Colon (tissue), 2 donors: ENCODE measurements at regions not wholly inside any gene's neighbourhood (a gene's known extent, or its start where the extent isn't known, plus 50 kb on each side); places are given as distances from the start of the nearest gene placed in this dataset.

ENCODE experiments used
- FAIRE-seq: peaks from 2 replicates; lab custom pipeline; 2012; peaks lifted over from hg19 to GRCh38; lab: Jason Lieb, UNC
- donor health status: control.
- donor health status: control.

DNA sequence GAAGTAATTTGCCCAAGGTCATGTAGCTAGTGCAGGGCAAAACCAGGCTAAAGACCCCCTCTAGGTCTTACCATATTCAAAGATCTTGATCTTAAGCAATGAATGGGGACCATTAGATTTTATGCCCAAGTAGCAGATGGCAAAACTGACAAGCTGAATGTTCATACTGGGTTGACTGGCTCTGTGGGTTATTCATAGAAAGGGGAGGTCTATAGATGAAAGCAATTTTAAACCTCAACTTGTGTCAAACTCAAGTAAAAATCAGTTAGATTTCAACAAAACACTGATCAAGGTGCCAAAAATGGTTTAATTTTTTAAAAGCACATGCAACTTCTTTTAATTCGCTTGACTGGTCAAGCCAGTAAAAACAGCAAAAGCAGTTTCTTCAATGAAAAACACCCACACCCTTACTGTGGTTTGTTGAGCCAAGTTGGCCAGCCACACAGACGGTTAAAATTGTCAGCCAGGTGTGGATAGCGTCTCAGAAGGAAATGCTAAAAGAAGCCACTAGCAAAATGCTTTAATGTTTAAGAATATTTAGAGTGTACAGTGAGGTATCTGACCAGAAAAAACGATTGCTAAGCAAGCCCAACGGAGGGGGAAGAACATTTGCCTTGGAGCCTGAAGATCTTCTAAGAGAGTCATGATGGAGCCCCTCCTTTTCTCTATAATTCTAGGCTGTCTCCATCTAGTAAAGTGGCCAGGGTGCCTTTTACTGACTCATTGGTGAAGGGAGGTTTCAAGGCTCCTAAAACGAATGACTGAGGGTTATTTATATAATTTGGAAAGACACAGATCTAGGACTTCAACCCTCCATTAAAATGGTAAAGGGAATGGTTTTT is 539.6 kb upstream of the CLINT1 start:
- FAIRE-seq, result no peak

DNA sequence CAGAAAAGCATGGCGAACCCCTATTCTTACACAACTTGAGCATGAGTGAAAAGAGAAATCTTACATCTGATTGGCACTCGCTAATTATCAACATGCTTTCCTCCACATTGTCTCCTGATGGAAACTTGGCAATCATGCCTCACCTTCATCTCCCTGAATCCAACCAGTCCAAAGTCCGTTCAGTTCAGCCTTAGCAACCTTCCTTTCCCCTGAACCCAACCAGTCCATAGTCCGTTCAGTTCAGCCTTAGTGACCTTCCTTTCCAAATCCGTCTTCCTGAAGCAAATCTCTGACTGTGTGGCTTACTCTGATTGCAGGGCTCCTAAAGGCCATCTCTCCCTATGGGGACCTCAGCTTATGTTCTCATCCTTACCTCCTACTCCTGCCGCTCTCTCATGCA is 538.3 kb upstream of the CLINT1 start:
- FAIRE-seq, result no peak

DNA sequence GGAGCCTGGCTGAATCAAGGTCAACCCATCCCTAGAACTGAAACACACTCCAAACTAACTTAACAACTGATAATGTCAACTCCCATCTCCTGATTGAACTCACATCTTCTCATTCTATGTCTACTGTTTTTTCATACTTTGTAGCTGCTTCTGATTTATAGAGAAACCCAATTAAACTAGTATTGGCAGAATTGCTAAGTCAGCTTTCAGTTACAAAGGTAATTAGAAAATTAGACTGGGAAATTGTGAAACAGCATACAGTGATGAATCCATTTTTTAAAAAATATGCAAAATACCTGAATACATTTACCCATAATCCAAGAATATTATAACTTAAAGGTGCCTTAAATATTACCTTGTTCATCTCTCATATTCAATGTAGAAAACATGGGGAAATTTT is 535.2 kb upstream of the CLINT1 start:
- FAIRE-seq, result no peak

DNA sequence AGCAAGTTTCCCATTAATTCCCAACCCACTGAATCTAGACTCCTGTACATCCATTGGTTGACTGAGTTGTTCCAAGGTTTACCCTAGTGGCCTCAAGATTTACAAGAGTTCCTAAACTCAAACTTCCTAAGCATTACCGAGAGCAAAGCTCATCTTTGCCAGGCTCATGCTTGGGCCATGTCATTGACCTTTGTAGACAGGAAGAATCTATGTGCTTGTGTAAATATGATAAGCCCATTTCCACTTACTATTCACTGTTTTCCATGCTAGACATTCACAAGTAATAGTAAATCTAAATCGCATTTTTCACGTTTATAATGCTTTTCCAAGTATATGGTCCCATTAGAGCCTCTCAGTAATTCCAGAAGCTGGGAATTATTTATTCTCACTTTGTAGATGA is 534.5 kb upstream of the CLINT1 start:
- no peak for FAIRE-seq

DNA sequence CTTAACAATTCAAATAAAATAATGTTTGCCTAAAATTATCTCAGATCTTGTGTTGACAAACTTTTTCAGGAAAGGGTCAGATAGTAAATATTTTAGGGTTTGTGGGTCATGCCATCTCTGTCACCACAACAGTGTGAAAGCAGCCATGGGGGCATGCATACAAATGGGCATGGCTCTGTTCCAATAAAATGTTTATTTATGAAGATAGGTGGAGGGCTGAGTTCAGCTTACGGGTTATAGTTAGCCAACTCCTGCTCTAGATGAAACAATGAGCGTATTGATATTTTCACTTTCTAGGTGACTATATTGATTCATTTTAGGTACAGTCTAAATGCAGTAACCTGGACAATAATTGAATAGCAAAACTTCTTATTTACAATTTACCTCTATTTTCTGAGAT is 533.8 kb upstream of the CLINT1 start:
- no peak for FAIRE-seq

DNA sequence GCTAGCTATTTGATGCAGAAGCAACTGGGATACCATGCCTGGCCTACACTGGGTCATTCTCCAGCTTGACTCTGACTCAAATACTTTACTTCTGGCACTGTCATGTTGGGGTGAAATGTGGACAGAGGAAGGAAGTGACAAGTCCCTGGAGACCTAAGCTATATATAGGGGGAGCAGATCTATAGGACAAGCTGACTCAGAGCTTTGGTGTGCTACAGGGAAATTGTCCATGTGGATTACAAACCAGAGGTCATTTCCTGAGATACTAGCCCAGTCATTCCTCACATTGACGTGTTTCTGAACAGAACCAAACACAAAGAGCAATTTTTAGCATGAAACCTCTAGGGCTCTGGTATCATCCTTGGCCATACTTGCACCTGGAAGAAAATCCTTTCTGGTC is 531.6 kb upstream of the CLINT1 start:
- FAIRE-seq, result no peak

DNA sequence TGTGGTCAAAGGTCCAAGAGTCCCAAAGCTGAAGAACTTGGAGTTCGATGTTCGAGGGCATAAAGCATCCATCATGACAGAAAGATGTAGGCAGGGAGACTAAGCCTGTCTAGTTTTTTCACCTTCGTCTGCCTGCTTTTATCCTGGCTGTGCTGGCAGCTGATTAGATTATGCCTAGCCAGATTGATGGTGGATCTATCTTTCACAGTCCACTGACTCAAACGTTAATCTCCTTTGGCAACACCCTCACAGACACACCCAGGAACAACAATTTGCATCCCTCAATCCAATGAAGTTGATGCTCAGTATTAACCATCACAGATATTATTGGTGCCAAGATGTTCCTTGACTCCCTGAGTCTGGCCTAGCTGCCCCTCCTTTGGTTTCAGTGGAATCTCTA is 530.8 kb upstream of the CLINT1 start:
- no peak for FAIRE-seq

DNA sequence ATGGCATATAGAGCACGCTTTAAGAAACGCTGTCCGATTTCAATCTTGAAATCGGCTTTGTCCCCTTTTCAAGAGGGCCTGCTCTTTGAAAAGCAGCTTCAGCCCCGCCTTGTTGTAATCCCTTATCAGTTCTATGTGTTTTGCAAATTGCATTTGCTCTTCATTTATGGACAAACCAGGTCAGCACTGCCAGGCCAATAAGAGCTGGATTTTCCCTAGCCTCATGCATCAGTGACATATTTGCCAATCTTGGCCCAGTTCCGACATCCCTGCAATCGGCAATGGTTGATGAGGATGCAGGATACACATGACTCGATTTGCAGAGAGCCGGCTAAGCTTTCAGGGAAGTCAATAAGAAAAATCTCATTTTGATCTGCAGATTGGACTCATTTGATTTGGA is 529.1 kb upstream of the CLINT1 start:
- no peak for FAIRE-seq

DNA sequence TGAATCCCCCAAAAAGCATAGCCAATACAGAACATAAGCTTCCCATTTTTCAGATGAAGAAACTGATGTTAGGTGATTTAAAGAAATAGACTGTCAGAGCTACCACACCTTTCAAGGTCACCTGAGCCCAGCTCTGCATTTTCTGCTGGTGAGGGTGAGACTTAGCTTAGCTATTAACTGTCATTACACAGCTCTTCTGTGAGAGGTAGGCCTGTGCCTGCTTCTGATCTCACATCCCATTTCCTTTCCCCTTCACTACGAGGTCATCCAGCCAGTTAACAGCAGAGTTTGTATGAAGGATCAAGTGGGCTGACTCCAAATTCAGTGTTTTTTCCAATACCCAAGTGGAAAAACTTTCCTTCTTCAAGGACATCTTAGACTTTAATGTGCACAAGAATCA is 528.6 kb upstream of the CLINT1 start:
- no peak for FAIRE-seq

DNA sequence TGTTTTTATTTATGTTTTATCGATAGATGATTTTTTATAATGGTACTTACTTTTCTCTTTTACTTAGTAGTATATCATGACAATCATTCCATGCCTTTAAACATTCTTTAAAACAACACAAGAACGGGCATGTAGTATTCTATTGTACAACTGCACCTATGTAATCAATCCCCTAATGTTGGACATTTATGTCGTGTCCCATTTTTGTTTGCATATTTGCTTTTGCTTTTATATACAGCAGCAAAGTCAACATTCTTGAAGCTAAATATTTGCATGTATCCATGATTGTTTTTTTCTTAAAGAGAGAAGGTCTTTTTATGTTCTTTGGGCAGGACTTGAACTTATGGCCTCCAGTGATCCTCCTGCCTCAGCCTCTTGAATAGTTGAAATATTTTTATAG is 527.0 kb upstream of the CLINT1 start:
- no peak for FAIRE-seq

DNA sequence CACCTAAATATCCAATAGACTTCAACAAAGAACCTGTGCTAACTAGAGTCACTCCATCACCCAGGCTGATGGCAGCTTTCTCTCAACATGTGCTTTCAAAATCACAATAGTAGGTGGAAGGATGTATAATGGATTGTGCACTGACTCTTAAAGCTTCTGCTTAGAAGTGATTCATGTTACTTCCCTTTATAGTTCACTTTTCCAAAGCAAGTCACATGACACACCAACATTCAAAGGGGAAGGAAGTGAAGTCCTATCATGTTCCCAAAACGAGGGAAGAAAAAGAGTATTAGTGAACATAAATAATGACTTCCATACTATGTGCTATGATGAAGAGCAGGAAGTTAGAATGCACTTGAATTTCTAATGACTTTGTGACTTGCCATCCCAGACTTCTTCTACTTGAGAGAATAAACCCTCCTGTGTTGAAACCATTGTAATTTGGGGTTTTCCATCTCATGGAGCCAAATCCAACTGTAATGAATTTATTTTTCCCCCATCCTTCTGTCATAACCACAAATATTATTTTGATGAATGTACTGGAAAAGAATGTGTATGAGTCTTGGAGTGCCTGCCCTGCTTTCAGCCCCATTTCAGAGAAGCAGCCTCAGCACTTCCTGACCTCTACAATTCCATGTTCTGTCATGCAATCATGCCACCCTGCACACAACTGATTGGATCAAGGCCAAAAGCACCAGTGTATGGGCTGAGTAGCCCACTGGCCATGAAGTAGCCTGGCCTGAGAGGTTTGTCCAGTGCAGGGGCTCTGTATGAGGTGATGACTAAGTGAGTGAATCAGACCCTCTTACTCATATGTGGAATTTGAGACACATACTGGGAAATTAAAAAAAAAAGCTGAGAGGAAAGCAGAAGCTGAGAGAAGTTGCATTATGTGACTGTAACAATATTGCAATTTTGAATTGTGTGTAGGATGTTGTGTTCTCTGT is 525.9 kb upstream of the CLINT1 start:
- FAIRE-seq, result no peak

DNA sequence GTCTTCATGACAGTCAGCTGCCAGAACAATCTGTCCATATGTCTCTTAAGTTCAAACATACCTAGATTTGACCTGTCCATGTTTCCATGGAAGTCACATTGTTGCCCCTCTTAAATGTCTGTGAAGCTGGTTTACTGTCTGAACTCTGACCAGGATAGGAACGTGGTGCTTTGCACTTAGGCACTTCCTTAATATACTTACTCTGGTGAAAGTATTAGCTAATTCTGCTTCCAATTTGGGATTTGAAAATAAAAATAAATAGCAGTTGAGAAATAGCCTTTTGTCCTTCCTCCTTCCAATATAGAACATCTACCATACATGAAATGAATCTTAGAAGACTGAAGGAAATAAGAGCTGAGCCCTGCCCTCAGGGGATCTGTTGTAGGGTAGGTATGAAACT is 524.5 kb upstream of the CLINT1 start:
- FAIRE-seq, result no peak

DNA sequence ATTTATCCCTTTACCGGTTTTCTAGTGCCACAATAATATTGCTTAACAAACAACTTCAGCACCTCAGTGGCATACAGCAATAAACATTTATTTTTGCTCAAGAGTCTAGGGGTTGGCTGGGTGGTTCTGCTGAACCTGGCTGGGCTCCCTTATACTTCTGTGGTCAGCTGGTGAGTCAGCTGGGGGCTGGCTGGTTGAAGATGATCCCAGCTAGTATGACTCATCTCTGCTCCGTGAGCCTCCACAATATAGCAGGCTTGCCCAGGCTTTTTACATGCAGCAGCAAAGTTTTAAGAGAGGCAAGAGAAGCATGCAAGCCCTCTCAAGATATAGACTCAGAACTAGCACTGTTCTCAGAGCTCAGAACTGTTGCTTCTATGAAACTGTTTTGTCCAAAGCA is 523.5 kb upstream of the CLINT1 start:
- no peak for FAIRE-seq

DNA sequence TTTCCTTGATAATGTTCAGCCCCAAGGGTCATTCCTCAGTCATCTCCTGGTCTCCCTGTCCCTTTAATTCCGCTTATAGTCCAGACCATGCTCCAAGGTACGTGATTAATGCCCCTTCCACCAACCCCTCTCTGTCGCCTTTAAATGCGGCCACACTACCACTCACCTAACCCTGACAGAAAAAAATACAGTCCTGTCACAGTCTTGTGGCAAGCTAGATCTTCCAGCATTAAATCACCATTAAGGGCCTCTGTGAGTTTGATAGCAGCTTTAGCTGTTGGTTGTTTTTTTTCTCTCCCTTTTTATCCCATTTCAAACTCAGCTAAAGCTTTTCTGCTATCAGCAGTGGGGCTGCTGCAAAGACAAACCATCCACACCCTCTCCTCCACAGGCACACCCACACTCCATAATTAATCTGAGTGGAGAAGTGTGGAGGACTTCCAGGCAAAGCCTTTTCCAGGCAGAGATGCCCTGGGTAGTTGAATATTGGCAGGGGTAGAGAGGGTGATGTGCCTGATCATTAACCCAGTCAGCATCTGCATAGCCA is 522.7 kb upstream of the CLINT1 start:
- no peak for FAIRE-seq

DNA sequence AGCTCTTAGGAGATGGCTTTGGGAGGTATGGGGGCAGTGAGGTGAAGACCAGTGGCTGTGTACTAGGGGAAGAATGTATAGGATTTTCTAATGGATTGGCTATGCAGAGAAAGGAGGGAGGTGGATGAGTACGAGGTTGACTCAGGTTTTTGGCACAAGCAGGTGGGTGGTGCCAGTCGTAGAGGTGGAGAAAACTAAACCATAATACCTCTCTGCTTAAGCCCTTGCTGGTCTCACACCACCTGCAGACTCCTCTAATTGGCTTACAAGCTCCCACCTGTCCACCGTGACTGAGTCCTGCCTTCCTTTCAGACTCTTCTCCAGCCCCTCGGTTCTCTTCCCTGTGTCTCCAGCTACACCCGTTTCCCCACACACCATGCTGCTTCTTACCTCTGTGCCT is 521.7 kb upstream of the CLINT1 start:
- FAIRE-seq, result no peak

DNA sequence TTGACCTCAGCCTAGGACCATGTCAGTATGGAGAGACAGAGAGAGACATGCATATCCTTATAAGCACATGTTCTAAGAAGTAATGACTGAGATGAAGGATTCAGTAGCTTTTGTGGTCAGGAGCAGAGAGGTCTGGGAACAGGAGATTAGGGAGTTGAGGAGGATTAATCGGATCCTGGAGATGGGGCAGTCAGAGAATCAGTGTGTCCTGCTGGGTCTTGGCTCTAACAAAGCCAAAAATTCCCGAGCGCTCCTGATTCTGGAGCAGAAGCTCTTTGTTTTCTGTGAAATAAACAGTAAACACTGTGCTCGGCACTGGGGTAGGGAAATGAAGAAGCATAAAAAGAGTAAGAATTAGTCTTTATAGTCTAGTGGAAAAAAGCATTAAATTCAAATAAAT is 520.0 kb upstream of the CLINT1 start:
- FAIRE-seq, result no peak

DNA sequence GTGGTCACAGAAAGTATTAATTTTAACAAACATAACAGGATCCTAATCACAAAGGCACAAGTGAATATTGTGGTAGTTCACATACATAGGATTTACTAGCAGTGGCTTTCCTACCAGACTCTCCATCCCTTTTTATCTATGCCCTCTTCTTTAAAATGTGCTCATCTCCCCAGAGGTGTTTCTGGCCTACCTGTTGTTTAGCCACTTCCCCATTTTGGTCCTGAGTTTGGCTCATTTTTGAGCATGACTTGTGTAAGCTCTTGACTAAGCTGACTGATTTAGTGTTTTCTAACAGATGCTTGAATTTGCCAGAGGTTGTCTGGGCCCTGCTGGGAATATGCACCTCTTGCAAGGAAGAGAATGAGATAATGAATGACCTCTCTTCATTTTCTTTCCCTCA is 517.7 kb upstream of the CLINT1 start:
- no peak for FAIRE-seq

DNA sequence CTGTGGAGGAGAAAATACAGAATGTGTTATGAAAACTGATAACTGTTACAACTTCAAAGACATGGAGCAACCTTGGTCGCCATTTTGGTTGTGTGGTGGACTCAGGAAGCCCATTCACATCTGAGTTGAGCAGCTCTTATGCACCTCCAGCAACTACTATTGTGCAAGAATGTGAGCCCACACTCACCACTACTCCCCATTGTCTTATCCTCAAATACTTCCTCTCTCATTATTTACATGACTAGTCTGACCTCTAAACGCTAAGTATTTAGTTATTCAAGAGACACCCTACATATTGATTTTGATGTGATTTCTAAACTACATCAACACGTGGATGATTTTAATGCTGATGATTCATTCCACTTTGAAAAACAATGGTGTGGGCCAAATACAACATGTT is 516.6 kb upstream of the CLINT1 start:
- FAIRE-seq, result no peak

DNA sequence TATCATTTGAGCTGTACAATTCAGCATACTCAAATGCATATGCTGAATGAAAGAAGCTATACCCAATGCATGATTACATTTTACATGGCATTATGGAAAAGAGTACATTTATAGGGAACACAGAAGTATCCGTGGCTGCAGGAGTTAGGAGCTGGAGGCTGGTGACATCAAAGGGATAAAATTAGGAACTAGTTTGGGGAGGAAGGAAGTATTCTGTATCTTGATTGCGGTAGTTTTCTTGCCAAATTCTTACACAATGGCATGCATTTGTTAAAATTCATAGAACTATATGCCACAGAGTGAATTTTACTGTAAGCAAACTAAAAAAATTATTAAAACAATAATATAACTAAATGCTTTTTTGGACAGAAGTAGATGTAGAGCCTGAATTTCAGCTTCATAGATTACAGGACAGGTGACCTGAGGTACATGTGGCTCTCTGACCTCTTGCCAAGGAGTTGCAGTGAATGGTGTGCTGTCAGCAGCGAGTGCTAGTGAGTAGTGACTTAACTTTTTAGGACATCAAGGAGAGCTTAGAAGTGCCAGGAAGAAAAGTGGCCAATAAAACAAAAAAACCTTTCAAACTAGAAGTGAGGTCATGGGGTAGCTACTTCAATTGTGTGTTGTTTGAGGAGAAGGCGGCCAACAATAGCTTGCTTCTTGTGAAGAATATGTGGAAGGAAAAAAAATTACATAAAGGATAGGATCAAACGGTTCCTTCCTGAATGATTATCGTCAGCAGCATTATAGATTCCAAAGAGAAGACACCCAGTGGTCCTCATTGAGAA is 514.9 kb upstream of the CLINT1 start:
- no peak for FAIRE-seq

DNA sequence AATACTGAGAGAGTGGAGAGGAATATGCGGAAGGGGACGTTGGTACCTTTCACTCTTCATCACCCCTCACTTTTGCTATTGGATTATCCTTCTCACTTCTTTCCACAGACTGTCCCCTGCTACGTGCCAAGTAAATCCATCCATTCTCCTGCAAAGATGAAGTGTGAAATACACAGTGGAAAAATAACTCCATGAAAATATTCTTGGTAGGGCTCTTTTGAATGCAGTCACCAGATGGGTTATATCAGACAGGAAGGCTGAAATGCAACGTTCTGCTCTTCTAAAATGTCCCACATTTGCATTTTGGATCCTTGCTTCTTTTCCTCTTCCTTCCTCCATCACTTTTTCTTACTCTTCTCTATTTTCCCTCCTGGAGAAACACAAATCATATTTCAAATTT is 510.3 kb upstream of the CLINT1 start:
- FAIRE-seq, result no peak

DNA sequence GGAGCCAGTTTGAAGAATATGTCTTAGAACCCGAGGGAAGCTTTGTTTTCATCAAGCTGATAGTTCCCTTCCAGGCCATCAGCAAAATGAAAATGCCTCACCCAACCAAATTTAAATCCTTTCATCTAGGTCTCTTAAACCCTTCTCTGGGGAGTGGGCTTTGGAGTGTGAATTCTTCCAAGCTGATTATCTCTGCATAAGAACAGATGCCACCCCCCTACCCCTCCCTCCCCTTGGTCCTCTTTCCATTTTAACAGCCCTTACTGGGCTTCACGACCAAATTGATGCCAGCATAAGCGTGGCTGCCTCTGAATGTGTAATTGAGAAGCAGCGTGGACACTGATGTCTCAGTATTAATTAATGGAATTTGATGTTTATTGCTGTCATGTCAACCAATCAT is 509.7 kb upstream of the CLINT1 start:
- FAIRE-seq, result no peak

DNA sequence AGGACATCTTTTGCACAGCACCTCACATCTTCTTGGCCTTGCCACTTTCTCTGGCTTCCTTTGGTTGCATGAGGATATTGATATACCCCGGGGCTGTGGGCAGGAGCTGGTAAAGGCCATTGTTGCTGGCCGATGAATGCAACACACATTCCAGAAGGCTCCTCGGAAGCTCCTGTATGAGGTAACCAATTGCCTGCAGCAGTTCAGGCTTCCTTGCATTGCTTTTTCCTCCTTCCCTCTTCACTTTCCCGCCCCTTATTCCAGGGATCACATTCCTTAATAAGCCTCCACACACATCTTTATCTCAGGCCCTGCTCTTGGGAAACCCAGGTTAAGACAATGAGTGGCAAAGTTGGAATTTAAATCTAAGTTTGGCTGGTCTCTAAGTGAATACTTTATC is 505.4 kb upstream of the CLINT1 start:
- FAIRE-seq, result no peak
